Suprapubic skin (tissue), 3 donors: ENCODE measurements at regions not wholly inside any gene's neighbourhood (a gene's known extent, or its start where the extent isn't known, plus 50 kb on each side); places are given as distances from the start of the nearest gene placed in this dataset.

Experiments
- CTCF ChIP-seq, 2 donors: fragments of 200-600 bp in 1 of 2; fragments of 450-650 bp in 1 of 2; sonication (generic) in 1 of 2; IDR thresholded peaks; one replicate each; pipeline ENCODE4 v1.5.1; 2016 to 2019; ENCODE audit warnings: antibody characterized with exemption in 2 of 2, mild to moderate bottlenecking in 1 of 2, moderate library complexity in 1 of 2
- EP300 ChIP-seq: sonication (generic); formaldehyde crosslinking; IDR thresholded peaks from one replicate; pipeline ENCODE4 v1.6.1; 2017; ENCODE audit warnings: antibody characterized with exemption
- POLR2A ChIP-seq, 2 donors: fragments of 450-650 bp; IDR thresholded peaks; one replicate each; pipeline ENCODE4 v1.6.1; 2017; ENCODE audit warnings: antibody characterized with exemption in 2 of 2, mild to moderate bottlenecking in 2 of 2, moderate library complexity in 2 of 2

GRCh38 chr9:115596021-115596745, 478.2 kb upstream of the TNC start:
- TF ChIP-seq CTCF (IDR thresholded peaks at IDR 0.05) (no peak), EP300 (no peak), POLR2A (IDR thresholded peaks at IDR 0.05) (no peak)
